ENCODE measurements at regions not wholly inside any gene's neighbourhood (a gene's known extent, or its start where the extent isn't known, plus 50 kb on each side); places are given as distances from the start of the nearest gene placed in this dataset.
A peak's percentile ranks its signal among the peaks of the same experiment; 100 is the strongest.

DNA sequence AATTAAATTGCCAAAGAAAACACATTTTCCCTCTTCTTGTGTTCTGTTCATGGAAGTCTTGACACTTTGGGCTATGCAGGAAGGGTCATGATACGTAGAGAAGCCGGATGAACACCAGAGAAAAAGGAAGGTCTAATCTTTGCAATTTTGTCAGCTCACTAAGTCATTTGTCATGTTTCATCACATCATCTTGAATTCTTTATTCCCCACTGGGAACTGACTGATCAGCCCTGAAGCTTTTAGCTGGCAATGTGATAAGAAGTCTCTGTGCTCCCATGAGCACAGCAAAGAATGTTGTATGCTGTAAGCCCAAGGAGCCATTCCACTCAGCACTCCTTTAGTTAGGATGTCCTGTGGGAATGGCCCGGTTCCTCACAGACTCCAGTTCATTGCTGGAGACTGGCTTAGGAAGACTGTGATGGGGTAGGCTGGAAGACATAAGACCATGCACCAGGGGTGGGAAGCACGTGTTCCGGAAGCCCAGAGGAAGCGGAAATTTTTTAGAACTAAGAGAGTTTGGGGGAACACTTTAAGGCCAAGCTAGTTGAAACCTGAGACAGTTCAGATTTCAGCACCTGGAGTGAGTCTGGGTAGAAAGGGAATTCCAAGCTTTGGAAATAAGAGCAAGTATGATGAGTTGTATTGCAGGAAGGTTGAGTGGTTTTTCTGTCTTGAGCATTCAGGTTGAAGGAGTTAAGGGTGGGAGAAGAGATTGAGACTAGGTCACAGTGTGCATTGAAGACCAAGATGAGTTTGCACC, 306.7 kb upstream of the MTNR1B start:
- DNase-seq (ENCODE audit: low read depth in 1 of 2, low spot score in 1 of 2): no peak
- no peak for TF ChIP-seq JUND (IDR thresholded peaks at IDR 0.05; ENCODE audit: low read depth)
- in situ Hi-C loops (cut with HindIII; ENCODE audit: low pct_unique_long_range_greater_than_20kb, low sequenced_read_pairs): no loop called here

- in situ Hi-C loops (cut with HindIII; ENCODE audit: low pct_unique_long_range_greater_than_20kb, low sequenced_read_pairs): no loop called here
- no peak for DNase-seq (ENCODE audit: low read depth in 1 of 2, low spot score in 1 of 2)
- no peak for TF ChIP-seq JUND (IDR thresholded peaks at IDR 0.05; ENCODE audit: low read depth)
Observed at GRCh38 chr11:92663539-92663938, 305.9 kb upstream of the MTNR1B start.

- TF ChIP-seq JUND (IDR thresholded peaks at IDR 0.05; ENCODE audit: low read depth): no peak
- no peak for DNase-seq (ENCODE audit: low read depth in 1 of 2, low spot score in 1 of 2)
- in situ Hi-C loops (cut with HindIII; ENCODE audit: low pct_unique_long_range_greater_than_20kb, low sequenced_read_pairs): no loop called here
Observed at GRCh38 chr11:92667486-92668152, 301.8 kb upstream of the MTNR1B start.

- TF ChIP-seq JUND (IDR thresholded peaks at IDR 0.05; ENCODE audit: low read depth): no peak
- in situ Hi-C loops (cut with HindIII; ENCODE audit: low pct_unique_long_range_greater_than_20kb, low sequenced_read_pairs): no loop called here
- peak in 1 of 2 experiments; percentile 60 for DNase-seq (ENCODE audit: low read depth in 1 of 2, low spot score in 1 of 2)
Observed at GRCh38 chr11:92670308-92670890, 299.1 kb upstream of the MTNR1B start.

DNA sequence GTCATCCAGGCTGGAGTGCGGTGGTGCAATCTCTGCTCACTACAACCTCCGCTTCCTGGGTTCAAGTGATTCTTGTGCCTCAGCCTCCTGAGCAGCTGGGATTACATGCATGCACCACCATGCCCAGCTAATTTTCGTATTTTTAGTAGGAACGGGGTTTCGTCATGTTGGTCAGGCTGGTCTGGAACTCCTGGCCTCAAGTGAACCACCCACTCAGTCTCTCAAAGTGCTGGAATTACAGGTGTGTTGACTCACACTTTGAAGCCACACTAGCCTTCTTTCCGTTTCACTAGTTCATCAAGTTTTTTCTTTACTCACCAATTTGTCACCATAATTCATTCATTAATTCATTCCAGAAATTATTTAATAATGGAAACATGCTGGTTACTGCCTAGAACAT, 298.4 kb upstream of the MTNR1B start:
- in situ Hi-C loops (cut with HindIII; ENCODE audit: low pct_unique_long_range_greater_than_20kb, low sequenced_read_pairs): no loop called here

GRCh38 chr11:92675303-92675702, 294.1 kb upstream of the MTNR1B start:
- TF ChIP-seq JUND (IDR thresholded peaks at IDR 0.05; ENCODE audit: low read depth): no peak; the same call in 1 of the 2 replicates
- in situ Hi-C loops (cut with HindIII; ENCODE audit: low pct_unique_long_range_greater_than_20kb, low sequenced_read_pairs): no loop called here
- DNase-seq (ENCODE audit: low read depth in 1 of 2, low spot score in 1 of 2): peak in 1 of 2 experiments; percentile 45

More for the DNA sequence above, 298.4 kb upstream of the MTNR1B start:
- TF ChIP-seq JUND (IDR thresholded peaks at IDR 0.05; ENCODE audit: low read depth): no peak
- no peak for DNase-seq (ENCODE audit: low read depth in 1 of 2, low spot score in 1 of 2)

GRCh38 chr11:92675810-92676209, 293.6 kb upstream of the MTNR1B start:
- no peak for TF ChIP-seq JUND (IDR thresholded peaks at IDR 0.05; ENCODE audit: low read depth)
- in situ Hi-C loops (cut with HindIII; ENCODE audit: low pct_unique_long_range_greater_than_20kb, low sequenced_read_pairs): no loop called here
- DNase-seq (ENCODE audit: low read depth in 1 of 2, low spot score in 1 of 2): no peak

- DNase-seq (ENCODE audit: low read depth in 1 of 2, low spot score in 1 of 2): no peak
- in situ Hi-C loops (cut with HindIII; ENCODE audit: low pct_unique_long_range_greater_than_20kb, low sequenced_read_pairs): no loop called here
- no peak for TF ChIP-seq JUND (IDR thresholded peaks at IDR 0.05; ENCODE audit: low read depth)
Observed at GRCh38 chr11:92678008-92678611, 291.3 kb upstream of the MTNR1B start.

DNA sequence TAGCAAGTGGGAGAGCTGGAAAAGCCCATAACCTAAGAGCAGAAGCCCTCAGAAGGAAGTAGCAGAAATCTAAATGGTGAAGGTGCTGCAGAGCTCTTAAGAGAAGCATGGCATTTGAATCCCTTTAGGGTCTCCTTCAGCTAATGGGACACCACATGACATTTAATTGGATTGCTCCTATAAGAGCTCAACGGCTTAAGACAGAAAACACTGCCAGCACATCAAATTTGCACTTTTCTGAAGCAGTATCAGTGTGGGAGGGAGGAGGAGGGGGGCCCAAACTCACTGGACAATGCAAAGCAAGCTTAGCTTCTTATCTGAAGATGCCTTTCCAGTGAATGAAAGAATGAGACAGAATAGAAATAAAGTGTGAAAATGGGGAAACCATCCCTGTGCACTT, 287.9 kb upstream of the MTNR1B start:
- no peak for DNase-seq (ENCODE audit: low read depth in 1 of 2, low spot score in 1 of 2)
- TF ChIP-seq JUND (IDR thresholded peaks at IDR 0.05; ENCODE audit: low read depth): no peak
- in situ Hi-C loops (cut with HindIII; ENCODE audit: low pct_unique_long_range_greater_than_20kb, low sequenced_read_pairs): no loop called here

- DNase-seq (ENCODE audit: low read depth in 1 of 2, low spot score in 1 of 2): no peak
- in situ Hi-C loops (cut with HindIII; ENCODE audit: low pct_unique_long_range_greater_than_20kb, low sequenced_read_pairs): no loop called here
- TF ChIP-seq JUND (IDR thresholded peaks at IDR 0.05; ENCODE audit: low read depth): no peak
Observed at GRCh38 chr11:92682136-92682535, 287.3 kb upstream of the MTNR1B start.

GRCh38 chr11:92682952-92683351, 286.5 kb upstream of the MTNR1B start:
- in situ Hi-C loops (cut with HindIII; ENCODE audit: low pct_unique_long_range_greater_than_20kb, low sequenced_read_pairs): no loop called here
- no peak for DNase-seq (ENCODE audit: low read depth in 1 of 2, low spot score in 1 of 2)
- TF ChIP-seq JUND (IDR thresholded peaks at IDR 0.05; ENCODE audit: low read depth): no peak

GRCh38 chr11:92685049-92685448, 284.4 kb upstream of the MTNR1B start:
- DNase-seq (ENCODE audit: low read depth in 1 of 2, low spot score in 1 of 2): no peak
- in situ Hi-C loops (cut with HindIII; ENCODE audit: low pct_unique_long_range_greater_than_20kb, low sequenced_read_pairs): no loop called here
- no peak for TF ChIP-seq JUND (IDR thresholded peaks at IDR 0.05; ENCODE audit: low read depth)

GRCh38 chr11:92687724-92688123, 281.7 kb upstream of the MTNR1B start:
- no peak for TF ChIP-seq JUND (IDR thresholded peaks at IDR 0.05; ENCODE audit: low read depth)
- DNase-seq (ENCODE audit: low read depth in 1 of 2, low spot score in 1 of 2): peak in 1 of 2 experiments; percentile 32

More at GRCh38 chr11:92687724-92688123, 281.7 kb upstream of the MTNR1B start:
- in situ Hi-C loops (cut with HindIII; ENCODE audit: low pct_unique_long_range_greater_than_20kb, low sequenced_read_pairs): no loop called here

Measured in T47D (cell line).